ENCODE measurements at regions not wholly inside any gene's neighbourhood (a gene's known extent, or its start where the extent isn't known, plus 50 kb on each side); places are given as distances from the start of the nearest gene placed in this dataset.

DNA sequence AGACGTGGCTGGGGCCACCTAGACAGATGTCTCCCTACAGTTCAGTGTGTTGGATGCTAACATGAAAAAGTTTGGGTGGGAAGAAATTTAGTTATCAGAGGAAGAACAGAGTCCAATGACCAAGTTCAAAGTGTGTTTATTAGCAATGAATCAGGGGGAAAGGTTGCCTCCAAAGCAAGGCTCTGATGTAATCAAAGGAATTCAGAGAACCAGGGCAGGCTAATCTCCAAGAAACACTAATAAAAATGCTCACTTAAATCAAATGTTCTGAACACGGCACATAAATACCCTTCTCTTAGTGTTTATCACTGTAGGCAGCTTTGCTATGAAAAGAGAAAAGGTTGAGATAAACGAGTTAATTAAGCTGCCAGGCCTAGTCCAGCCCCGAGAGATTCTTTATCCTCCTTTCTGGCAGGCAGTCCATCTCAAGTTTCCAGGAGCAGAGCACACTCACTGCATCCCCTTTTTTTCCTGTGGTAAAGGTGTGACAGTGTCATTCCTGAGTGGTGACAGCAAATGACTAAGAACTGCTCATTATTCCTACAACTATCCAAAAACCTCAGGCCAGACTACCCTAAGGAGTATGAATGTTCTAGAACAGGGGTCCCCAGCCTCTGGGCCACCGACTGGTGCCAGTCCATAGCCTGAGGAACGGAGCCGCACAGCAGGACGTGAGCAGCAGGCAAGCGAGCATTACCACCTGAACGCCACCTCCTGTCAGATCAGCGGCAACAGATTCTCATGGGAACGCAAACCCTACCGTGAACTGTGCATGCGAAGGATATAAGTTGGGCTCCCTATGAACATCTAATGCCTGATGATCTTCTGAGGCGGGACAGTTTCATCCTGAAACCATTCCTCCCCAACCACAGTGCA, 66.9 kb upstream of the FHIP2A start:
- Mint-ChIP-seq H3K27me3 (ENCODE audit: unreplicated experiment) (peaks cover 7% of the 10 kb centered on the region), H3K36me3 (ENCODE audit: low read depth, unreplicated experiment) (peaks cover 3% of the 10 kb centered on the region), H3K4me1 (ENCODE audit: unreplicated experiment) (peaks cover 1% of the 10 kb centered on the region), H3K4me3 (ENCODE audit: unreplicated experiment) (no peak overlapping the region), H3K9me3 (ENCODE audit: unreplicated experiment) (no peaks in the 10 kb centered on the region), H3K27ac (ENCODE audit: unreplicated experiment) (no peak overlapping the region)
- TF ChIP-seq, protein P1, sequence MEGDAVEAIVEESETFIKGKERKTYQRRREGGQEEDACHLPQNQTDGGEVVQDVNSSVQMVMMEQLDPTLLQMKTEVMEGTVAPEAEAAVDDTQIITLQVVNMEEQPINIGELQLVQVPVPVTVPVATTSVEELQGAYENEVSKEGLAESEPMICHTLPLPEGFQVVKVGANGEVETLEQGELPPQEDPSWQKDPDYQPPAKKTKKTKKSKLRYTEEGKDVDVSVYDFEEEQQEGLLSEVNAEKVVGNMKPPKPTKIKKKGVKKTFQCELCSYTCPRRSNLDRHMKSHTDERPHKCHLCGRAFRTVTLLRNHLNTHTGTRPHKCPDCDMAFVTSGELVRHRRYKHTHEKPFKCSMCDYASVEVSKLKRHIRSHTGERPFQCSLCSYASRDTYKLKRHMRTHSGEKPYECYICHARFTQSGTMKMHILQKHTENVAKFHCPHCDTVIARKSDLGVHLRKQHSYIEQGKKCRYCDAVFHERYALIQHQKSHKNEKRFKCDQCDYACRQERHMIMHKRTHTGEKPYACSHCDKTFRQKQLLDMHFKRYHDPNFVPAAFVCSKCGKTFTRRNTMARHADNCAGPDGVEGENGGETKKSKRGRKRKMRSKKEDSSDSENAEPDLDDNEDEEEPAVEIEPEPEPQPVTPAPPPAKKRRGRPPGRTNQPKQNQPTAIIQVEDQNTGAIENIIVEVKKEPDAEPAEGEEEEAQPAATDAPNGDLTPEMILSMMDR (IDR thresholded peaks at IDR 0.05; ENCODE audit: unreplicated experiment), result no peak
- DNase-seq (ENCODE audit: low spot score), result no peak

DNA sequence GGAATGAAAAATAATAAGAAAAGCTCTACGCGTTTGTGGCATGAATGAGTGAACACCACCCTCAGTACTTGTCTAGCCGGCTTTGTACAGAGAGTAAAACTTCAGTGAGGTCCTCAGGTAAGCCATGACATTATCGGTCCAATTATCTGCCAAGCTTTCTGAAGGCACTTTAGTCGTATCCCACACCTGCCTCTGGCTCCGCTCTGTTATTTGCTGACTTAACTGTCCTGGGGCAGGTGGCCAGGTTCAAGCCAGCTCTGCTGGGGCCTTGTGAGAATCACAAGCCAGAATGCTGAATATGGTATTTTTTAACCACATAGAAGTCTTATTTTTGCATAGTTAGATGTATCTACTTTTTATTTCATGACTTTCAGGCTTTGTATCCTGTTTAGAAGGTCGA, 66.0 kb upstream of the FHIP2A start:
- DNase-seq (ENCODE audit: low spot score), result no peak
- H3K4me1 Mint-ChIP-seq (ENCODE audit: unreplicated experiment), result no peaks in the 10 kb centered on the region
- H3K4me3 Mint-ChIP-seq (ENCODE audit: unreplicated experiment), result no peak overlapping the region
- peaks cover 6% of the 10 kb centered on the region for H3K27me3 Mint-ChIP-seq (ENCODE audit: unreplicated experiment)
- H3K36me3 Mint-ChIP-seq (ENCODE audit: low read depth, unreplicated experiment), result peaks cover 3% of the 10 kb centered on the region
- no peaks in the 10 kb centered on the region for H3K9me3 Mint-ChIP-seq (ENCODE audit: unreplicated experiment)
- TF ChIP-seq, protein P1 (IDR thresholded peaks at IDR 0.05; ENCODE audit: unreplicated experiment), result no peak
- H3K27ac Mint-ChIP-seq (ENCODE audit: unreplicated experiment), result no peak overlapping the region

DNA sequence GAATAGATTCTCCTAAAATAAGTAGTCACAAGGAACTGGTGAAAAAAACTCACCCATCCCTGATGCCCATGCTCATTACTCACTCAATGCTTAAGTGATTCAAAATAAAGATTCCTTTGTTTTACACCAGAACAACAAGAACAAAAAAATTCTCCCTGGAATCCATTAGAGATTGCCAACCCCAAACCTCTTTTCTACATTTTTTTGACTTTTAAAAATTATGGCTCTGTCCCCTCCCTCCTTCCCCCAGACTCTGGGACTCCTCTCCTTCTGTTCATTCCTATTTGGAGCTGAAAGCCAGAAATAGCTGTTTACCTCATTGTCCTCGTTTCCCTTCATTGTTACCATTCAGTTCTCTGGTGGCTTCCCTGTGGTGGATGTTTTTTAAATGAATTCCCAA, 63.2 kb upstream of the FHIP2A start:
- Mint-ChIP-seq H3K27ac (ENCODE audit: unreplicated experiment) (no peak overlapping the region), H3K36me3 (ENCODE audit: low read depth, unreplicated experiment) (no peaks in the 10 kb centered on the region), H3K4me1 (ENCODE audit: unreplicated experiment) (peaks cover 4% of the 10 kb centered on the region), H3K9me3 (ENCODE audit: unreplicated experiment) (no peaks in the 10 kb centered on the region), H3K4me3 (ENCODE audit: unreplicated experiment) (no peak overlapping the region), H3K27me3 (ENCODE audit: unreplicated experiment) (peaks cover 4% of the 10 kb centered on the region)
- TF ChIP-seq, protein P1 (IDR thresholded peaks at IDR 0.05; ENCODE audit: unreplicated experiment), result no peak
- no peak for DNase-seq (ENCODE audit: low spot score)

DNA sequence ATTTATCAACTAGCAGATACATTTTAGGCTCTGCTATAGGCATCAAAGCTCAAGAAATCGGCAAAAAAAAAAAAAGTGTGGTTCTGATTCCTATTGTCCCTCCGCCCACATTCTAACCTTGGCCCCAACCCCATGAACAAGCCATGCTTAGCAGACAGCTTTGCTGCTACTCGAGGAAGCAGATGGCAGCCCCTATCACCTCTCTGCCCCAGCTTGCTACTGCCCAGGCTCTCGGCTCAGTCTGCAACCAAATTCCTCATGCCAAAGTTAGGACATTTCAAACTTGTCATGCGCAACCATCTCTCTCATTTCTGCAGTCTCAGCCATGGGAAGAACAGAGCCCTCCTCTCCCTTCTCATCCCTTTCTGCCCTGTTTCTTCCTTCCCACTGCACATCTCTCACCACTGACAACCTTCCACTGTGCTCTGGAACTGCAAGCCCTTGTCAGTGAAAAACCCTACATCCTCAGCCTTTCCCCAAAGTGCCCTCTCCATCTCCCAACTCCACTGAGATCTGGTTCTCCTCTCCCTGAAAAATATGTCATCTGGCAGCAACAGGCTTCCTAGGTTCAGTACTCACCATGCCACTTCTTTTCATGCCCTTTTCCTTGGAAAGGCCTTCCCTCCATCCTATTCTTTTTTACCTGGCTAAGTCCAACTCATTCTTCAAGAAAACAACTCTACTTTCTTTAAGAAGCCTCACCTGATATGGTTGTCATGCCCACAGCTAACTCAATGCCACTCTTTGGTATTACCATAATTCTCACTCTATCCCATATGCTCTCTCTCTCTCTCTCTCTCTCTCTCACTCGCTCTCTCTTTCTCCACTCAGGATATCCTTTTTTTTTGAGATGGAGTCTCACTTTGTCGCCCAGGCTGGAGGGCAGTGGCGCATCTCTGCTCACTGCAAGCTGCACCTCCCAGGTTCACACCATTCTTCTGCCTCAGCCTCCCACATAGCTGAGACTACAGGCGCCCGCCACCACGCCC, 60.1 kb upstream of the FHIP2A start:
- TF ChIP-seq, protein P1 (IDR thresholded peaks at IDR 0.05; ENCODE audit: unreplicated experiment), result no peak
- no peak overlapping the region for H3K4me3 Mint-ChIP-seq (ENCODE audit: unreplicated experiment)
- peaks cover 4% of the 10 kb centered on the region for H3K4me1 Mint-ChIP-seq (ENCODE audit: unreplicated experiment)
- H3K27me3 Mint-ChIP-seq (ENCODE audit: unreplicated experiment), result no peaks in the 10 kb centered on the region
- no peaks in the 10 kb centered on the region for H3K9me3 Mint-ChIP-seq (ENCODE audit: unreplicated experiment)
- no peaks in the 10 kb centered on the region for H3K36me3 Mint-ChIP-seq (ENCODE audit: low read depth, unreplicated experiment)
- no peak for DNase-seq (ENCODE audit: low spot score)
- H3K27ac Mint-ChIP-seq (ENCODE audit: unreplicated experiment), result no peak overlapping the region
